Right lobe of liver (tissue), 6 donors: ENCODE measurements at regions not wholly inside any gene's neighbourhood (a gene's known extent, or its start where the extent isn't known, plus 50 kb on each side); places are given as distances from the start of the nearest gene placed in this dataset.

Experiments
- ATAC-seq, 4 donors: fragments of 200-7000 bp; cut with Tn5 transposase; one replicate each; pipeline ENCODE4 v1.9.1; 2020; ENCODE audit warnings: mild to moderate bottlenecking in 4 of 4, moderate library complexity in 4 of 4
- DNase-seq, 3 donors: peaks; one replicate each; pipeline ENCODE4 v3.0.0-alpha.2; 2020
- H3K27ac ChIP-seq, 3 donors: fragments of 200-600 bp; one replicate each; pipeline ENCODE4 v1.8.0; 2022
- H3K27me3 ChIP-seq, 2 donors: fragments of 200-600 bp; one replicate each; pipeline ENCODE4 v1.8.0; 2022
- H3K36me3 ChIP-seq, 4 donors: fragments of 200-600 bp; sonication (generic) in 1 of 4; one replicate each; pipeline versions ENCODE4 v1.5.1 to v1.8.0; 2017 to 2022; ENCODE audit warnings: control low read depth in 1 of 4
- H3K4me1 ChIP-seq, 4 donors: fragments of 200-600 bp; sonication (generic) in 1 of 4; one replicate each; pipeline versions ENCODE4 v1.5.1 to v1.8.0; 2017 to 2022; ENCODE audit warnings: control low read depth in 1 of 4
- H3K4me3 ChIP-seq, 3 donors: fragments of 200-600 bp; one replicate each; pipeline ENCODE4 v1.8.0; 2022
- H3K9me3 ChIP-seq, 4 donors: fragments of 200-600 bp; sonication (generic) in 1 of 4; one replicate each; pipeline versions ENCODE4 v1.5.1 to v1.8.0; 2017 to 2022; ENCODE audit warnings: control low read depth in 1 of 4
- POLR2A ChIP-seq: fragments of 450-650 bp; IDR thresholded peaks from one replicate; pipeline ENCODE4 v1.6.1; 2017; ENCODE audit warnings: antibody characterized with exemption, mild to moderate bottlenecking
- whole genome bisulfite sequencing: methylation state at CpG from one replicate; pipeline ENCODE4 v1.1.6; 2018; ENCODE audit warnings: low coverage, low lambda C conversion rate; ENCODE audit not compliant: insufficient coverage; ENCODE audit errors: missing lambda C conversion rate; 5-methylcytosine and 5-hydroxymethylcytosine counted together
- intact Hi-C, 2 donors: fragments of 100-400 bp; cut with DNase I; formaldehyde crosslinking; loops; one replicate each; pipeline versions ENCODE4 v1.11.2 to v1.14.1; 2022
- TF ChIP-seq, protein P1 (sequence below), 4 donors: fragments of 200-600 bp in 3 of 4; fragments of 450-650 bp in 1 of 4; IDR thresholded peaks; one replicate each; pipeline versions ENCODE4 v1.5.1 to v1.8.0; 2016 to 2022; ENCODE audit warnings: antibody characterized with exemption in 4 of 4, mild to moderate bottlenecking in 2 of 4
- donor health status: DM: no; HTN: yes; CAD: no.
- donor health status: DM: no; HTN: no; CAD: no.
- donor health status: DM: no; HTN: no; CAD: no.
- donor health status: DM: no; HTN: yes; CAD: no.
- donor health status: DM: no; HTN: yes; CAD: no.

DNA sequence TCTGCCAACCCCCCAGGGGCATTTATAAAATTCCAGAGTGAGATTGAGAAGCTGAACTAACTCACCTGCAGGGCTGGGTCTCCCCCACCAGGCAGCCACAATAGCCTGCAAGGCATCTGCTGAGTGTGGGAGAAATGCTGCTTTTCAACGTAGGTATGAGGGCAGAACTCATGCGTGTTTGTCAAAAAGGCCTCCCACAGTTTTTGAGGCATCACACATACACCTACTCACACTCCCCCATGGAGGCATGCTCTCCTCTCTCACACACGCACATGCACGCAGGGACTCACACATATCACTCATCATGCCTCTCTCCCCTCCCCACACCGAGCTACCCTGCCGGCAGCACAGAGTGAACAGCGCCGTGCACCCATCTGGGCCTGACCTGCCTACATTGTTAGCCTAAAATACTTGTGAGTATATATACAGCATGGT lies 390.5 kb downstream of the FGF9 start:
- ATAC-seq (peak in 3 of 4 donors; percentile 27 to 51 (median 30)), DNase-seq (no peak)
- Histone ChIP-seq H3K4me1 (no peaks in the 10 kb centered on the region), H3K4me3 (no peak overlapping the region), H3K9me3 (no peaks in the 10 kb centered on the region), H3K36me3 (no peaks in the 10 kb centered on the region), H3K27ac (no peak overlapping the region), H3K27me3 (no peaks in the 10 kb centered on the region)
- WGBS = 38% methylated on average over 6 of the region's 8 CpGs
- TF ChIP-seq, protein P1, sequence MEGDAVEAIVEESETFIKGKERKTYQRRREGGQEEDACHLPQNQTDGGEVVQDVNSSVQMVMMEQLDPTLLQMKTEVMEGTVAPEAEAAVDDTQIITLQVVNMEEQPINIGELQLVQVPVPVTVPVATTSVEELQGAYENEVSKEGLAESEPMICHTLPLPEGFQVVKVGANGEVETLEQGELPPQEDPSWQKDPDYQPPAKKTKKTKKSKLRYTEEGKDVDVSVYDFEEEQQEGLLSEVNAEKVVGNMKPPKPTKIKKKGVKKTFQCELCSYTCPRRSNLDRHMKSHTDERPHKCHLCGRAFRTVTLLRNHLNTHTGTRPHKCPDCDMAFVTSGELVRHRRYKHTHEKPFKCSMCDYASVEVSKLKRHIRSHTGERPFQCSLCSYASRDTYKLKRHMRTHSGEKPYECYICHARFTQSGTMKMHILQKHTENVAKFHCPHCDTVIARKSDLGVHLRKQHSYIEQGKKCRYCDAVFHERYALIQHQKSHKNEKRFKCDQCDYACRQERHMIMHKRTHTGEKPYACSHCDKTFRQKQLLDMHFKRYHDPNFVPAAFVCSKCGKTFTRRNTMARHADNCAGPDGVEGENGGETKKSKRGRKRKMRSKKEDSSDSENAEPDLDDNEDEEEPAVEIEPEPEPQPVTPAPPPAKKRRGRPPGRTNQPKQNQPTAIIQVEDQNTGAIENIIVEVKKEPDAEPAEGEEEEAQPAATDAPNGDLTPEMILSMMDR (IDR thresholded peaks at IDR 0.05) = no peak
- no peak for TF ChIP-seq POLR2A
- intact Hi-C loops = no loop called here

DNA sequence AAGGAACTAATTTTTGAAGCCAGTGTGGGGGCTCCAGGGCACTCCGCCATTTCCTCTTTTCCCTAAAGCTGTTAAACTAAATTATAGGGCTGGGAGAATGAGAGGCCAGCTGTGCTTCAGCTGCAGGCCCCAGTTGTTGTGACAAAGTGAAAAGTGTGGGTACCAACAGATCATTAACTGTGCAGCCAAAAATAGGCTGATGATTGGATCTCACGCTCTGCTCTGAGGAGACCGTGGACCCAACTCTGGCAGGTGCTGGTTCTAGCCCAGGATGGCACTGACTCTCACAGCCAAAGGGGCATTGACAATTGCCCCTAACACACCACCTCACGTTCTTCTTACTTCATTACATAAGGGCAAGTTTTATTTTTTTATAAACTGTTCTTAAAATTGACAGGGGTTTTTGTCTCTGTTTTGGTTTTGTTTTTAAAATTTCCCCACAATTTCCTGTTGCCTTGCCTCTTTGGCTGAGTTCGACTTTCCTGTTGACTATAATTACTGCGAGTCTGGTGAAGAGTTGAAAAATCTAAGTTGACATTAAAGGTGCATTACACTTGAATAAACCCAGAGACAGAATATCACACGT lies 391.0 kb downstream of the FGF9 start:
- no peak overlapping the region for H3K27ac ChIP-seq
- H3K36me3 ChIP-seq = no peaks in the 10 kb centered on the region
- TF ChIP-seq, protein P1 (IDR thresholded peaks at IDR 0.05) = no peak
- no peak for TF ChIP-seq POLR2A
- H3K9me3 ChIP-seq = no peaks in the 10 kb centered on the region
- ATAC-seq (peak in 3 of 4 donors; percentile 16 to 35 (median 20)), DNase-seq (no peak)
- 30% methylated on average over 7 of the region's 7 CpGs for WGBS
- H3K4me3 ChIP-seq = no peak overlapping the region
- intact Hi-C loops = no loop called here
- no peaks in the 10 kb centered on the region for H3K27me3 ChIP-seq
- H3K4me1 ChIP-seq = no peaks in the 10 kb centered on the region

DNA sequence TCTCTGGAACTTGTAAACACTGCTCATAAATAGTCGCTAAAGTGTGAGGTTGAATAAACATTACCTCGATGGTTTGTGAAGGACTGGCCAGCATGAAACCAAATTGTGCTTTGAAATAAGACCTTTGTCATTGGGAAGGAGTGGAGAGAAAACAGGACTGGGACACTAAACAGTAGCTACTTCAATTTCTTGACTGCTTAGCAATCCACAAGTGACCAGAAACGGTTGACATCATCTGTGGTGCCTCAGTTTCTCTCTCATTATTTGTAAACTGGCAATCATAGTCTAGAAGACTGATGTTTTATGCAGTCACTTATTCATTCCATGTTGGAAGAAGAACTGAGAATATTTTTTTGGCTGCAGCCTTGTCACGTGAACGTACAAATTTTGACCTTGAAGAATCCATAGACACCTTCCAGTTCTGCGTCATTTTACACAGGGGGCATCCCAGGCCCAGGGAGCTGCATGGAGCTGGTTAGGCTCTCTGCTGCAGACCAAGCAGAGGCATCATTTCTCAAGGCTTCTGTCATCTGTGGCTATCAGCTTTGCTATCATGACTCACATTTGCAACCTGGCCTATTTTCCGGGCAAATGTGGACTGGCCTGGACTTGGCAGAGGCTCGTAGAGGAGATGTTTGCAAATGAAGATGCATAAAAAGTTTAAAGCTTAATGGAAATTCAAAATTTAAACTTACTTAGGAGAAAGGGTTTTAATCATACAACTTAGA lies 391.8 kb downstream of the FGF9 start:
- TF ChIP-seq, protein P1 (IDR thresholded peaks at IDR 0.05) = no peak
- no peak for TF ChIP-seq POLR2A
- whole genome bisulfite sequencing = 37% methylated on average over 7 of the region's 8 CpGs
- Histone ChIP-seq H3K27me3 (no peaks in the 10 kb centered on the region), H3K4me1 (no peaks in the 10 kb centered on the region), H3K9me3 (no peaks in the 10 kb centered on the region), H3K36me3 (no peaks in the 10 kb centered on the region), H3K27ac (no peak overlapping the region), H3K4me3 (no peak overlapping the region)
- ATAC-seq (no peak), DNase-seq (no peak)
- intact Hi-C loops = no loop called here

DNA sequence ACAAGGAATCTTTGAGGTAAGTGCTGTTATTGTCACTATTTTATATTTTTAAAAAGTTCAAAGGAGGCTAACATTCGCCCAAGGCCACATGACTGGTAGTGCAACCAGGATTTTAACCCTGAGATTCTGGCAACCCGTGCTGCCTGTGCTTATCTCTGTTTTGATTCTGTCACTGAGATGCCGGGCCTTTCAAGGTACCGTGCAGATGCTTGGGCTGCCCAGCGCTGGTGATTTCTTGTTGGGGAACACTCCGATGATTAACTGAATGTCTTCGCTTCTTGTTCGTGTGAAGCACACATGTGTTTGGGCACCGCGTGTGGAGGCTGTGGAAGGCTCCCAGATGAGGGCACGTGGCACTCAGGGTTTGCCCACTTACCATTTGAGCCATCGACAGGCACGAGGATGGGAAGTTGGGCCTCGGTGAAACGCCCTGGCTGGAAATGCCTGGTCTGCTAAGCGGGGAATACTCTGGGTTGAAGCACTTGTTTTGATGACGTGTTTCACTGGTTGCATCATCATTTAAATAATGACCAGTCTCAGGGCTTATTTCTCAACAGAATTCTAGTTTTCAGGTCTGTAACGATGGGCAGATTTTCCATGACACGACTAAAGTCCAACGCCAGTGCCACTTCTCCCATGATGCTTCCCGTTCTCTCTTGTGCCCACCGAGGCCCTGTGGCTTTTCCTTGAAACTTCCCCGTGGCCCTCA lies 392.7 kb downstream of the FGF9 start:
- H3K27ac ChIP-seq = no peak overlapping the region
- no peak overlapping the region for H3K4me3 ChIP-seq
- H3K4me1 ChIP-seq = no peaks in the 10 kb centered on the region
- no peaks in the 10 kb centered on the region for H3K9me3 ChIP-seq
- no peaks in the 10 kb centered on the region for H3K36me3 ChIP-seq
- 69% methylated on average over 12 of the region's 23 CpGs for WGBS
- intact Hi-C loops = no loop called here
- no peaks in the 10 kb centered on the region for H3K27me3 ChIP-seq
- DNase-seq (no peak), ATAC-seq (no peak)
- TF ChIP-seq POLR2A = no peak
